ENCODE measurements at regions not wholly inside any gene's neighbourhood (a gene's known extent, or its start where the extent isn't known, plus 50 kb on each side); places are given as distances from the start of the nearest gene placed in this dataset.
"Not testable (repeated sequence)": the region's sequence is repeated elsewhere in the genome, so short reads cannot be mapped to it uniquely, and the experiment has no call there.

- in situ Hi-C loops (cut with HindIII; ENCODE audit: low pct_unique_long_range_greater_than_20kb, low sequenced_read_pairs): no loop called here
- ChIA-PET CTCF (no interaction called here), POLR2A (no interaction called here)
- TF ChIP-seq REST (IDR thresholded peaks at IDR 0.05; ENCODE audit: insufficient read depth in 1 of 2, low read depth in 2 of 2, low read length in 1 of 2) (no peak), TCF7L2 (IDR thresholded peaks at IDR 0.05; ENCODE audit: low read depth, low read length) (no peak), SIN3A (IDR thresholded peaks at IDR 0.05; ENCODE audit: borderline replicate concordance, insufficient read depth, low read depth, low read length) (no peak), POLR2AphosphoS5 (IDR thresholded peaks at IDR 0.05; ENCODE audit: low read depth, low read length) (no peak), CTCF (IDR thresholded peaks at IDR 0.05) (no peak)
- Histone ChIP-seq H3K36me3 (ENCODE audit: control insufficient read depth, insufficient read depth, low read length) (no peaks in the 10 kb centered on the region), H3K9me3 (ENCODE audit: control insufficient read depth, insufficient read depth, low read depth, low read length) (no peaks in the 10 kb centered on the region), H3K4me3 (ENCODE audit: low read depth in 2 of 2, low read length in 2 of 2) (no peak overlapping the region), H3K27me3 (ENCODE audit: control insufficient read depth, insufficient read depth, low read length) (no peaks in the 10 kb centered on the region; the same call in 1 of the 2 replicates), H3K27ac (ENCODE audit: low read length) (no peak overlapping the region), H3K4me1 (ENCODE audit: control insufficient read depth, insufficient read depth, low read length) (no peaks in the 10 kb centered on the region)
- intact Hi-C loops (cut with micrococcal nuclease; ENCODE audit: unreplicated experiment): no loop called here
- BruUV-seq (replicated peaks): no TSS peak
- DNase-seq (ENCODE audit: low read depth, low spot score) (no peak), ATAC-seq (no peak)
Observed at GRCh38 chr4:151524610-151525009, 115.6 kb downstream of the FHIP1A start.

GRCh38 chr4:151526489-151526888 is 117.5 kb downstream of the FHIP1A start:
- CTCF ChIA-PET; POLR2A ChIA-PET; H3K27ac ChIP-seq (ENCODE audit: low read length); intact Hi-C loops (cut with micrococcal nuclease; ENCODE audit: unreplicated experiment); in situ Hi-C loops (cut with HindIII; ENCODE audit: low pct_unique_long_range_greater_than_20kb, low sequenced_read_pairs); H3K36me3 ChIP-seq (ENCODE audit: control insufficient read depth, insufficient read depth, low read length); DNase-seq (ENCODE audit: low read depth, low spot score); H3K4me1 ChIP-seq (ENCODE audit: control insufficient read depth, insufficient read depth, low read length); H3K9me3 ChIP-seq (ENCODE audit: control insufficient read depth, insufficient read depth, low read depth, low read length); BruUV-seq (replicated peaks); H3K27me3 ChIP-seq (ENCODE audit: control insufficient read depth, insufficient read depth, low read length); ATAC-seq; H3K4me3 ChIP-seq (ENCODE audit: low read depth in 2 of 2, low read length in 2 of 2): not testable (repeated sequence)

- Histone ChIP-seq H3K9me3 (ENCODE audit: control insufficient read depth, insufficient read depth, low read depth, low read length) (no peaks in the 10 kb centered on the region), H3K4me3 (ENCODE audit: low read depth in 2 of 2, low read length in 2 of 2) (no peak overlapping the region), H3K36me3 (ENCODE audit: control insufficient read depth, insufficient read depth, low read length) (no peaks in the 10 kb centered on the region), H3K27me3 (ENCODE audit: control insufficient read depth, insufficient read depth, low read length) (no peaks in the 10 kb centered on the region), H3K4me1 (ENCODE audit: control insufficient read depth, insufficient read depth, low read length) (no peaks in the 10 kb centered on the region), H3K27ac (ENCODE audit: low read length) (no peak overlapping the region)
- POLR2A ChIA-PET: no interaction called here
- intact Hi-C loops (cut with micrococcal nuclease; ENCODE audit: unreplicated experiment) (no loop called here), in situ Hi-C loops (cut with HindIII; ENCODE audit: low pct_unique_long_range_greater_than_20kb, low sequenced_read_pairs) (no loop called here)
- ATAC-seq (no peak), DNase-seq (ENCODE audit: low read depth, low spot score) (no peak)
- TF ChIP-seq SIN3A (IDR thresholded peaks at IDR 0.05; ENCODE audit: borderline replicate concordance, insufficient read depth, low read depth, low read length) (no peak), REST (IDR thresholded peaks at IDR 0.05; ENCODE audit: insufficient read depth in 1 of 2, low read depth in 2 of 2, low read length in 1 of 2) (no peak), CTCF (IDR thresholded peaks at IDR 0.05) (no peak), POLR2AphosphoS5 (IDR thresholded peaks at IDR 0.05; ENCODE audit: low read depth, low read length) (no peak), TCF7L2 (IDR thresholded peaks at IDR 0.05; ENCODE audit: low read depth, low read length) (no peak)
- no TSS peak for BruUV-seq (replicated peaks)
- CTCF ChIA-PET: no interaction called here
Observed at GRCh38 chr4:151527699-151528098, 118.7 kb downstream of the FHIP1A start.
